Rectal smooth muscle tissue (tissue), 1 donor: ENCODE measurements at regions not wholly inside any gene's neighbourhood (a gene's known extent, or its start where the extent isn't known, plus 50 kb on each side); places are given as distances from the start of the nearest gene placed in this dataset.

Source experiments
- H3K27ac ChIP-seq: one replicate; pipeline ENCODE4 v1.7.0; 2013; ENCODE audit warnings: low read depth, low read length, inconsistent platforms
- H3K27me3 ChIP-seq: one replicate; pipeline ENCODE4 v1.7.0; 2013; ENCODE audit warnings: low read length; ENCODE audit not compliant: control insufficient read depth, insufficient read depth
- H3K36me3 ChIP-seq: one replicate; pipeline ENCODE4 v1.7.0; 2013; ENCODE audit warnings: low read length; ENCODE audit not compliant: control insufficient read depth, insufficient read depth
- H3K4me1 ChIP-seq: one replicate; pipeline ENCODE4 v1.7.0; 2013; ENCODE audit warnings: low read length; ENCODE audit not compliant: control insufficient read depth, insufficient read depth
- H3K4me3 ChIP-seq: one replicate; pipeline ENCODE4 v1.7.0; 2013; ENCODE audit warnings: low read length
- H3K9ac ChIP-seq: one replicate; pipeline ENCODE4 v1.7.0; 2013; ENCODE audit warnings: low read length

DNA sequence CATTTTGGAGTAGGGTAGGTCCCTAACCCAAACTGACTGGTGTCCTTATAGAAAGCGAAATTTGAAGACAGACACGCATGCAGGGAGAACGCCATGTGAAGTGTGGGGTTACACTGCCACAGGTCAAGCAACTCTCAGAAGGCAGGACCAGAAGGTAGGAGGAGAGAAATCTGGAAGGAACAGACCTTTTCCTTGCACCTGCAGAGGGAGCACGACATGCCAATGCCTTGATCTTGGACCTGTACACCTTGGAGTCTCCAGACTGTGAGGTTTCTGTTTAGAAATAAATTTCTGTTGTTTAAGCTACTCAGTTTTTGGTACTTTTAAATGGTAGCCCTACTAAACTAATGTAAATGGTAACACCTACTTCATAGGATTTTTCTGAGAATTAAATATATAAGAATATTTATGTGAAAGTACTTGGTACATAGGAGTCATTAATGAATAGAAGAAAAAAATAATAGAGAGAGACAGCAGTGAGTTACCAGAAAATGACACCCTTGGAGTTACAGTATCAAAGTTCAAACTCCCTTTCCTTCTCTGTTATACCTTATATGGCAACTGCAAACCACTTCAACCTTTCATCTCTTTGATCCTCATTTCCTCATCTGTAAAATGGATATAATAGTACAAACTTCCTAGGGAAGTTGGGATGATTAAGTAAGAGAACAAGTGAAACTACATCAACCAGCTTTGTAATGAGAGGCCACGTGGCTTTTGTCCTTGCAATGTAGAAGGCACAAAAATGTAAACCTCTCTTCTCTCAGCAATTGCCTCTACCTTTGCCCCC is 184.9 kb upstream of the PARD3B start:
- Histone ChIP-seq H3K4me1 (no peaks in the 10 kb centered on the region), H3K9ac (no peak overlapping the region), H3K27me3 (no peaks in the 10 kb centered on the region), H3K4me3 (no peak overlapping the region), H3K36me3 (no peaks in the 10 kb centered on the region), H3K27ac (no peak overlapping the region)

DNA sequence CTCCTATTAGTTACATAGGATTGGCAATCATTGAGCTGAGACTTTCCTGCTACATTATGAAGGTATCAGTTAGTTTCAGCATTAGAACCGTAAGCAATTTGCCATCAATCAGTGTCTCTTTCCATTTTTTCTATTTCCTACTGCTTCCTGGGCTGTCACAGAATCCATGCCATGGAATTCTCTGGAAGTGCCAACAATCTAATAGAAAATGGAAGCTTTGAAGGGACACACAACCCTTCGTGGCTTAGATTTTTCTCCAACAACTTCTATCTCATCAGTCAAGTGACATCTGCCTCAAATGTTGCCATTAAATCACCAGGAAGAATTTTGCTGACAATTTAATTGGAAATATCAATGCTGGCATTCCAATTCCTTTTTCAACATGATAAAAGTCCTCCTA is 183.5 kb upstream of the PARD3B start:
- Histone ChIP-seq H3K4me3 (no peak overlapping the region), H3K36me3 (no peaks in the 10 kb centered on the region), H3K4me1 (no peaks in the 10 kb centered on the region), H3K9ac (no peak overlapping the region), H3K27ac (no peak overlapping the region), H3K27me3 (no peaks in the 10 kb centered on the region)

DNA sequence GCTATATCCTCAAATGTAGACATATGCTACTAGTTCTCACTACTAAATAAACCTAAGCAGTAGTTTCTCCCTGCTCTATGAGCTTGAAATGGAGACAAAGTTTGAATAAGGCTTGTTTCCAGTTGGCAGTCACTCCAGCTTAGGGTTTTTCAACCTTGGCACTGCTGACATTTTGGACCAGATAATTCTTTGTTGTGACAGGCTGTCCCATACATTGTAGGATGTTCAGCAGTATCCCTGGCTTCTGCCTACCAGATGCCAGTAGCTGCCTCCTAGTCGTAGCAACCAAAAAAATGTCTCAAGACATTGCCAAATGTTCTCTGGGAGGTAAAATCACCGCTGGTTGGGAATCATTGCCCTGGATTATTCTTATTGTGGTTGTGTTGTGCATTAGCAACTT is 182.7 kb upstream of the PARD3B start:
- Histone ChIP-seq H3K9ac (no peak overlapping the region), H3K4me1 (no peaks in the 10 kb centered on the region), H3K27me3 (no peaks in the 10 kb centered on the region), H3K4me3 (no peak overlapping the region), H3K36me3 (no peaks in the 10 kb centered on the region), H3K27ac (no peak overlapping the region)

DNA sequence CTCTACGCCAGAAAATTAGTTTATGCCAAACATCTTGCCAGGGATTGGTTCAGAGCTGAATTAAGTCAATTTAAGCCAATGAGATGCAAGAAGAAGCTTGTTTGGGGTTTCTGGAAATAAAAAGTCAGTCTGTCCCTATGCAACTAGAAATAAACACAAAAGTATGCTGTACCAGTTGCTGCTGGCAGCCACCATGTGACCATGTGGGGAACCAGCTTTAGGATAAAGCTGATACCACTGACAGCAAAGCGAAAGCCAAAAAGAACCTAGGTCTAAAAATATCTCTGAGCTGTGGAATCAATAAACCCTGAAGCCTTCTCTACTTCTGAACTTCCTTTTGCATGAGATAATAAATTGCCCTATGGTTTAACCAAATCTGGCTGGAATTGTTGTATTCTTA is 181.8 kb upstream of the PARD3B start:
- no peaks in the 10 kb centered on the region for H3K4me1 ChIP-seq
- no peaks in the 10 kb centered on the region for H3K36me3 ChIP-seq
- no peaks in the 10 kb centered on the region for H3K27me3 ChIP-seq
- no peak overlapping the region for H3K4me3 ChIP-seq
- no peak overlapping the region for H3K9ac ChIP-seq
- no peak overlapping the region for H3K27ac ChIP-seq

DNA sequence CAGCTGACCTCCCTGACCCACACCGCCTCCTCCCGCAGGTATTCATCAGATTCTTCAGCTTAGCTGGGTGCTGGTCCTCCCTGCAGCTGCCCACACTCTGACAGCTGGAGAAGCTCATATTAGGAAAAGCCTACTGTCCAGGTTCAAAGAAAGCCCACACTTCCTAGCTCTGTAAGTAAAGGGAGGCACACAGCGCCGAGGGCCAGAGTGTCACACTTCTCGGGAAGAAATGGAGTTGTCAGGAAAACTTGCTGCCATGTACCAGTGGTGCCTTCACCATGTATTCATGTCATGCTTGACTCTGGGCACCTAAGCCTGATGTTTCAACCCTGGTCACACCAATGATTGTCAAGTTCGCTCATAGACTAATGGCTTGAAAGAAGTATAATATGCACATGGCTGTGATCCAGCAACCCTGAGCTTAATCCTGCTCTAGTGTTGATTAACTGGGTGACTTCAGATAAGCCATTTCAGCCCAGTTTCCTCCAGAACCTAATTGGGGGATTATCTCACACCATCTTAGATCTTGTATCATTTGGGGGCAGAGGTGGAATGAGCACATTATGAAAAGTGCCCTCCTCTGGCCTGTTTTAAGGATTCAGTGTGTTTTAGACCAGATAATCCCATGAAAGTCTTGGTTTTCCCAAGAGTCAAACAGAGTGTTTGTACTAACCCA is 180.3 kb upstream of the PARD3B start:
- no peak overlapping the region for H3K9ac ChIP-seq

DNA sequence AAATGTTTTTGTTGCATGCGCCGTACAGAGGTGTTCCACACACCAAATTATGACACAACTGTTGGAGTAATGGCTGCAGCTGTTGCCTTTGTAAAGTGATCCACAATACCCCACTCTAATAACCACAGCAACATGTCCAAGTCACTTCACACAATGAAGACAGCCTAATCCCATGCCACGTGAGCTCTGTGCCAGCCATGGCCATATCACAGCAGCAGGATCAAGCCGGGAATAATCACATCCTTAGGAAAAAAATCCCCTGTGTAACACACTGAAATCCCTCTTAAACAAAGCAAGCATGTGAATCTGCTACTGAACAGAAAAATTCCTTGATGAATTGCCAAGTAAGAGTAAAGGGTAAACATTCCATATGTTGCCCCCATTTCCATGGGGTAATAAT is 179.5 kb upstream of the PARD3B start:
- Histone ChIP-seq H3K4me3 (no peak overlapping the region), H3K36me3 (no peaks in the 10 kb centered on the region), H3K27ac (no peak overlapping the region), H3K27me3 (no peaks in the 10 kb centered on the region), H3K9ac (no peak overlapping the region), H3K4me1 (no peaks in the 10 kb centered on the region)

More for the DNA sequence above, 180.3 kb upstream of the PARD3B start:
- Histone ChIP-seq H3K36me3 (no peaks in the 10 kb centered on the region), H3K4me1 (no peaks in the 10 kb centered on the region), H3K4me3 (no peak overlapping the region), H3K27ac (no peak overlapping the region), H3K27me3 (no peaks in the 10 kb centered on the region)

DNA sequence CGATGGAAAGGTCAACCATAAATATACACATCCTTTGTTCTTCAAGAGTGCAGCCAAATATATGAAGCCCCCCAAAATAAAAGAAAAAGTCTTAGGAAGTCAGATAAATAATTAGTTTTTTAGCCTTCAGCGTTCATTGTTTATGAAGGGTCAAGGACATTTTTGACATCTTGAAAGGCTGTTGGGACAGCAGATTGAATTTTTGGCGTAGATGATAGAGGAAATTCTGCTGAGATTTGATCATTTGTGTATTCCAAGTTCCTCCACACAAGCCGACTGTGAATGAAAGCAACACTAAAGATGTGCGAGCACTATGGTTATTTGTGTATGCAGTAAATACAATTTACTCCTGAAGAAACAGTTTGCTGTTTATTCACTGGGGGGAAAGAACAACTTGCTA is 177.8 kb upstream of the PARD3B start:
- no peak overlapping the region for H3K27ac ChIP-seq
- H3K27me3 ChIP-seq, result no peaks in the 10 kb centered on the region
- H3K9ac ChIP-seq, result no peak overlapping the region
- no peaks in the 10 kb centered on the region for H3K36me3 ChIP-seq
- no peak overlapping the region for H3K4me3 ChIP-seq
- no peaks in the 10 kb centered on the region for H3K4me1 ChIP-seq

DNA sequence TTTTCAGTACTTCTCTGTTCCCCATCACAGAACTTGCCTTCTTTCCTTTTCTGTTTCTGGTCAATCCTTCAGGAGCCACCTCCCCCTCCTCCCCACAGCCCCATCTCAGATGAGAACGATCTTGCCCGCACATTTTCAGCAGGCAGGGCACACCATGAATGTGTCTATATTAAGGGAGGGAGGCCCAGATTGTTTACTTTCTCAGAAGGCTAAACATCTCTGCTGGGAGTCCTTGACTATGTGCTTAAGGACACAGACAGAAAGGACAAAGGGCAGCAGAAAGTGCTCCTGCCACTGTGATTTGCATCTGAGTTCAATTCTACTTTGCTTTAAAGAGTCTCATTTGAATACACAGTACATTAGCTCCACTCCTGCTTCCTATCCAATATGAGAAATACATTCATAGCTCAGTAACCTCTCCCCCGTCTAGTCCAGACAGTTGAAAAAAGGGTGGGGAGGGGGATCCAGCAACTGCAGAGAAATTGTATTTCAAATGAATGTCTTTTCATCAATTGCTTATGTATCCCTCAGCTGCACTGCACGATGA is 175.0 kb upstream of the PARD3B start:
- Histone ChIP-seq H3K27me3 (no peaks in the 10 kb centered on the region), H3K9ac (no peak overlapping the region), H3K4me1 (no peaks in the 10 kb centered on the region), H3K4me3 (no peak overlapping the region), H3K27ac (no peak overlapping the region), H3K36me3 (no peaks in the 10 kb centered on the region)

DNA sequence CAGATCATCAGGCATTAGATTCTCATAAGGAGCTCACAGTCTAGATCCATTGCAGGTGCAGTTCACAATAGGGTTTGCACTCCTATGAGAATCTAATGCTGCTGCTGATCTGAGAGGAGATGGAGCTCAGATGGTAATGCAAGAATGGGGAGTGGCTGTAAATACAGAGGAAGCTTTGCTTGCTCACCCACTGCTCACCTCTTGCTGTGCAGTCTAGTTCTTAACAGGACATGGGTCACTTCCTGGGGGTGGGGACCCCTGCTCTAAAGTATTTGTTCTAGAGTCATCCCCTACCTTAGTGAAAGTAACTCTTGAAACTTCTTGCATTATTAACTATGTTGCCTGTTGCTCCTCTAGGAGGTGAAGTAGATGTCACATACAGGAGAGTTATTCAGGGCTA is 171.3 kb upstream of the PARD3B start:
- Histone ChIP-seq H3K27ac (no peak overlapping the region), H3K36me3 (no peaks in the 10 kb centered on the region), H3K27me3 (no peaks in the 10 kb centered on the region), H3K4me1 (no peaks in the 10 kb centered on the region), H3K4me3 (no peak overlapping the region), H3K9ac (no peak overlapping the region)

DNA sequence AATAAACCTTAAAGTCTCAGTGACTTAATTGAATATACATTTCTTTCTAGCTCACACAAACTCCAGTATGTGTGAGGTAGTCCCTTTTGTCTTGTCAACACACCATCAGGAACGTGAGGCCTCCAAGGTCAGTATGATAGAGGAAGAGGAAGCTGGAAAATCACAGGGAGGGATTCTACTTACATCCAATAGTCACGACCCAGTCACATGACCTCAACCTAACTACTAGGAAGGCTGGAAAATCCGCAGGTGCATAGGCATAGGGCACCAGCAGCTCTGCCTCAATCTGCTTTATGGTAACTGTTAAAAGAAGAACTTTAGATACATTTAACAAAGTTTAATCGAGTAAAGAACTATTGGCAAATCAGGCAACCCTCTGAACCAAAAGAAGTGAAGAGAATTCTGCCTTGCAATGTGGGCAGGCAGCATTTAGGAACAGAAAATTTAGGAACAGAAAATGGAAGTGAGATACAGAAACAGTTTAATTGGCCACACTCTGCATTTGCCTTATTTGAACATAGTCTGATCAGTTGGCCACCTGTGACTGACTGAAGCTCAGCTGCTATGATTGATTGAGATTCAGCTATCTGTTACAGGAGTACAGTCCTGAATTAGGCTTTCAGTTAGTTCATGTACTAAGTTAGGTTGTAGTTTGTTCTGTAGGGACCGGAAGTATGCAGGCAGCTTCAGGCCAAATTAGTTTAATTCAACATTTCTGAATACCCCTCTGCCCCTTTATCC is 165.0 kb upstream of the PARD3B start:
- Histone ChIP-seq H3K27ac (no peak overlapping the region), H3K27me3 (no peaks in the 10 kb centered on the region), H3K4me1 (no peaks in the 10 kb centered on the region), H3K9ac (no peak overlapping the region), H3K36me3 (no peaks in the 10 kb centered on the region), H3K4me3 (no peak overlapping the region)

DNA sequence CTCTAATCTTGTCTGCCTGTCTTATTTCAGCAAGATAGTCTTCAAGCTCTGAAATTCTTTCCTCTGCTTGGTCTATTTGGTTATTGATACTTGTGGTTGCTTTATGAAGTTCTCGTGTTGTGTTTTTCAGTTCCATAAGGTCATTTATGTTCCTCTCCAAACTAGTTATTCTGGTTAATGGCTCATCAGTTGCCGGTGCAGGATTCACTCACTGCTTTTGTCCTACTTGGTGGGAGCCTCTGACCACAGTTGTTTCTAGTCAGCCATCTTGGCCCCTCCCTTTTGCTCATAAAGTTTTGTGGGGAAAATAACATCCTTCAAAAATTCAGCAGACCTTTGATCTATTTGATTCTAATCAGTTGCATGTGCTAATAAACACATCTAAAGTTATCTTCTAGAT is 158.6 kb upstream of the PARD3B start:
- H3K36me3 ChIP-seq, result no peaks in the 10 kb centered on the region

DNA sequence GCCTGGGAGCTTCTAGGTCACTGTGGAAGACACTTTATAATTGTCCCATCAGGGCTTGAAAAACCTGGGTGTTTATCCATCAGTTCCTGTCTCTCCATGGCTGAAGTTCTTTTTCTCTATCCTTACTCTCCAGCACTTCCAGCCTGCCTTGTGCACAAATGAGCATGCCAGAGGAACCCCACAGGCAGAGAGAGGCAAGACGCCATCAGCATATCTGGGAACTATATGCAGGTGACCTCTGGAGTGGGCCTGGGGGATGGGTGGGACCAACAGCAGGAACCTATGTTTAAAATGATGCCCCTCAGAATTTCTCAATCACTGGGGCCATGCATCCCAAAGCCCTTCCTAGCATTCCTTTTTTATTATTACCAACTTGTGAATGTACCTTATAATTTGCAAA is 156.2 kb upstream of the PARD3B start:
- no peak overlapping the region for H3K9ac ChIP-seq
- no peak overlapping the region for H3K4me3 ChIP-seq

More for the DNA sequence above, 158.6 kb upstream of the PARD3B start:
- H3K27me3 ChIP-seq, result no peaks in the 10 kb centered on the region
- no peak overlapping the region for H3K4me3 ChIP-seq
- no peak overlapping the region for H3K27ac ChIP-seq
- H3K9ac ChIP-seq, result no peak overlapping the region
- H3K4me1 ChIP-seq, result no peaks in the 10 kb centered on the region

More for the DNA sequence above, 156.2 kb upstream of the PARD3B start:
- H3K27me3 ChIP-seq, result no peaks in the 10 kb centered on the region
- no peaks in the 10 kb centered on the region for H3K4me1 ChIP-seq
- H3K27ac ChIP-seq, result no peak overlapping the region
- no peaks in the 10 kb centered on the region for H3K36me3 ChIP-seq
